WI38 (cell line): ENCODE measurements at regions not wholly inside any gene's neighbourhood (a gene's known extent, or its start where the extent isn't known, plus 50 kb on each side); places are given as distances from the start of the nearest gene placed in this dataset.

Experiments
- H3K4me3 ChIP-seq: 2 replicates; pipeline ENCODE4 v1.5.1; 2011; ENCODE audit warnings: low read depth, mild to moderate bottlenecking, control low read depth, low read length
- TF ChIP-seq, protein P1 (sequence below): IDR thresholded peaks from 2 replicates; pipeline ENCODE4 v1.5.1; 2012; ENCODE audit warnings: low read depth, mild to moderate bottlenecking, control low read depth, low read length

DNA sequence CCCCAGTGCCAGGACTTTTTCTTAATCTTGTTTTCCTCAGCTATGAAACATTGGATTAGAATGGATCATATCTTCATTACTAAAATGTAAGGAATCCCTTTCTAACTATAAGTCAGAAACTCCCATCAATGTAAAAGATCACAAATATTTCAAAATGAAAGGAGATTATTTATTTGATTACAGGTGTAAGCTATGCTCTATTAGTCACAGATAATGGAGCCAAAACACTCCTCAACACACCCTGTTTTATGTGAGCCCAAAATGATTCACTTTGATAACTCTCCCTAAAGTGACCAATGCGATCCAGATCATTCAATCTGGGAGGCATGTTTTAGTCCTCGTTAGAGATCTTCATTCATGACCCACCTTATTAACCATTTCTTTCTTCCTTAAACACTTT is 566.7 kb upstream of the TENM3 start:
- TF ChIP-seq, protein P1, sequence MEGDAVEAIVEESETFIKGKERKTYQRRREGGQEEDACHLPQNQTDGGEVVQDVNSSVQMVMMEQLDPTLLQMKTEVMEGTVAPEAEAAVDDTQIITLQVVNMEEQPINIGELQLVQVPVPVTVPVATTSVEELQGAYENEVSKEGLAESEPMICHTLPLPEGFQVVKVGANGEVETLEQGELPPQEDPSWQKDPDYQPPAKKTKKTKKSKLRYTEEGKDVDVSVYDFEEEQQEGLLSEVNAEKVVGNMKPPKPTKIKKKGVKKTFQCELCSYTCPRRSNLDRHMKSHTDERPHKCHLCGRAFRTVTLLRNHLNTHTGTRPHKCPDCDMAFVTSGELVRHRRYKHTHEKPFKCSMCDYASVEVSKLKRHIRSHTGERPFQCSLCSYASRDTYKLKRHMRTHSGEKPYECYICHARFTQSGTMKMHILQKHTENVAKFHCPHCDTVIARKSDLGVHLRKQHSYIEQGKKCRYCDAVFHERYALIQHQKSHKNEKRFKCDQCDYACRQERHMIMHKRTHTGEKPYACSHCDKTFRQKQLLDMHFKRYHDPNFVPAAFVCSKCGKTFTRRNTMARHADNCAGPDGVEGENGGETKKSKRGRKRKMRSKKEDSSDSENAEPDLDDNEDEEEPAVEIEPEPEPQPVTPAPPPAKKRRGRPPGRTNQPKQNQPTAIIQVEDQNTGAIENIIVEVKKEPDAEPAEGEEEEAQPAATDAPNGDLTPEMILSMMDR: no peak
- H3K4me3 ChIP-seq: no peak overlapping the region

DNA sequence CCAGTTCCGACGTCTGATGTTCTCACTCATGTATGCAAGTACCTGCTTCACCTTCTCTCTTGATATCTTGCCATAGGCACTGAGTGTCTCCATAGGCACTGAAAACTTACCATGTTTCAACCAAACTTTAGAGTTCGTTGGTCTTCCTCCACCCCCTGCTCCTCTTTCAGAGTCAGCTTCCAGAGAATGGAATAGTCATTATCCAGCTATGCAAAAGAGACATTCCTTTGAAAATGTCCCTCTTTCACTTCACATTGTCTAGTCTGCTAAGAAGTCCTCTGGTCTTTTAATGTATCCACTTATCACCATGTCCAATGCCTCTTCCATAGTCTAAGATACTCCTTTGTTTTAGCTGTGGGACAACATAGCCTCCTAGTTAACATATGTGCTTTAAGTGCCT is 566.0 kb upstream of the TENM3 start:
- TF ChIP-seq, protein P1: no peak
- no peak overlapping the region for H3K4me3 ChIP-seq

DNA sequence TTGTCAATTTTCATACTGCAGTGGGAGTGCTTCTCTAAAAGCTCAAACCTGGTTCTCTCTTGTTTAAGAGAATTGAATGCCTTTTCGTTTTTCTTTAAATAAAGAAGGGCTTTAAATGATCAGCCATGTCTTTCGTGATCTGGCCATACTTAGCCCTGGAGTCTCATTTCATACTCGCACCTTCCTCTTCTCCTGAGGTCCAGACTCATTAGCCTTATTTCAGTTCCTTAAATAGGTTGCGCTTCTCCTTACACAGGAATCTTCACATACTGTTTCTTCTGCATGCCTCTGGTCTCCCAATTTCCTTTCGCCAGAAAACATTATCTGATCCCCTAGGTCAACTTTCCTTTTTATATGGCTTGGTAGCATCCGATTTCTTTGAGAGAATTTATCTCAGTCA is 565.6 kb upstream of the TENM3 start:
- H3K4me3 ChIP-seq: no peak overlapping the region
- TF ChIP-seq, protein P1: no peak

GRCh38 chr4:181679754-181680153 is 563.4 kb upstream of the TENM3 start:
- TF ChIP-seq, protein P1: no peak

DNA sequence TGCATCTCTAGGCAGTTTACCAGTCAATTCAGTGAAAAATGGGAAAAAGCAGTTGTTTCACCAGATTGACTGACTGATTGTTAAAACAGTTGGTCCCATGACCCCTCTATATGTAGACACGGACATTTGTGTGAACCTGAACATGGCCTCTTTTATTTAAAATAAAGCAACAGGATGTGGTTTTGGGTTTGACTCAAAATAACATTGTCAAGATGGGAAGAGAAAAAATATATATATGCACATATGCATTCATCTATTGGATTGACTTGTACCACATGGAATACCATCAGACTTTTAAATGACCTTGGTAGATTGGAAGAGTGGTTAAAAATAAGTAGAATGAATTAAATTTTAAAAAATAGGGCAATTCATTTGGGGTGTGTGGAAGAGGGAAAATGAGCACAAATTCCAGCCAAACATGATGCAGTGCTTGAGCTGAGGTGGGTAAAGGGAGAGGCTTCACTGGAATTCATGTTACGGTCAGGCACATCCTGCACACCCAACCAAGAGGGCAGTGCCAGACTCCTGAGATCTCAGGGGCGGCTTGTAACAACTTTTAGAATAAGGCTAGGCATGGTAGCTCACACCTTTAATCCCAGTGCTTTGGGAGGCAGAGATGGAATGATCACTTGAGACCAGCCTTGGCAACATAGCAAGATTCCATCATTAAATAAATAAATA is 560.7 kb upstream of the TENM3 start:
- TF ChIP-seq, protein P1: no peak
- no peak overlapping the region for H3K4me3 ChIP-seq

More at GRCh38 chr4:181679754-181680153, 563.4 kb upstream of the TENM3 start:
- H3K4me3 ChIP-seq: no peak overlapping the region

- TF ChIP-seq, protein P1: no peak
- no peak overlapping the region for H3K4me3 ChIP-seq
Measured at GRCh38 chr4:181684310-181684709, 558.9 kb upstream of the TENM3 start.

GRCh38 chr4:181685461-181685860 is 557.7 kb upstream of the TENM3 start:
- H3K4me3 ChIP-seq: peak overlapping the region; percentile 32
- TF ChIP-seq, protein P1: no peak
